ENCODE measurements at regions not wholly inside any gene's neighbourhood (a gene's known extent, or its start where the extent isn't known, plus 50 kb on each side); places are given as distances from the start of the nearest gene placed in this dataset.
A peak's percentile ranks its signal among the peaks of the same experiment; 100 is the strongest.
"Not testable (repeated sequence)": the region's sequence is repeated elsewhere in the genome, so short reads cannot be mapped to it uniquely, and the experiment has no call there.

DNA sequence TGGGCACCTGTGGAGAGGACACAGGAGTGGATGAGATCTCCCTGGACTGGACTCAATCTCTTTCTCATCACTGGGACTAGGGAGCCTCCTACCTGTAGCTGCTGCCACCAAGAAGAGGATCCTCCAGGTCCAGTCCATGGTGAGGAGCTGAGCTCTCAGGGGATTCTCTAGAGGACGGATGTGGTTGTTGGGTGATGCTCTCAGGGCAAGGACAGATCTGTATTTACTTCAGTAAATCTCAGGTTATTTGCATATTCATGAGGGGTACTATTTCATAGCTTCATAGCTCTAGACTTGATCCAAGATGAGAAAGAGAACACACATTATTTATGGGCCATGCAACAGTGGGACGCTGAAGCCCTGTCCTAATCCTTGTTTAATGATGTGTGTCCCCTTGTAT, 159.4 kb downstream of the POTEB start:
- ATAC-seq; in situ Hi-C loops (cut with MboI); intact Hi-C loops (cut with micrococcal nuclease); H3K4me2 ChIP-seq (ENCODE audit: insufficient read depth, low read length); BruUV-seq (replicated peaks); H3K9me1 ChIP-seq (ENCODE audit: control insufficient read depth, insufficient read depth, low read length); H3K27me3 ChIP-seq (ENCODE audit: control insufficient read depth in 2 of 2, insufficient read depth in 2 of 2, low read length in 2 of 2); H3K9me3 ChIP-seq (replicated peaks; ENCODE audit: control insufficient read depth, insufficient read depth, low read depth, low read length); DNase-seq (ENCODE audit: extremely low read depth in 1 of 4, low spot score in 3 of 4); H2AFZ ChIP-seq (ENCODE audit: low read depth, low read length); H3K36me3 ChIP-seq (ENCODE audit: control insufficient read depth, insufficient read depth, low read length); FAIRE-seq; POLR2A ChIA-PET; H3K4me3 ChIP-seq; H3K9ac ChIP-seq (ENCODE audit: insufficient read depth in 1 of 2, low read depth in 2 of 2, low read length in 2 of 2); H3K27ac ChIP-seq (ENCODE audit: extremely low read depth, low read depth, low read length); CTCF ChIA-PET (ENCODE audit: low intra/inter-chr PET ratio); H3K4me1 ChIP-seq (replicated peaks in 1 of 2; ENCODE audit: control insufficient read depth in 2 of 2, insufficient read depth in 2 of 2, low read length in 2 of 2); H4K20me1 ChIP-seq (replicated peaks; ENCODE audit: control insufficient read depth, insufficient read depth, low read length); H3K79me2 ChIP-seq (ENCODE audit: control insufficient read depth, insufficient read depth, low read length): not testable (repeated sequence)
- no CpG with 5 or more reads among the region's 2 CpGs for WGBS (ENCODE audit: insufficient coverage, low coverage, missing lambda C conversion rate)

- H3K27ac ChIP-seq (ENCODE audit: extremely low read depth, low read depth, low read length); H2AFZ ChIP-seq (ENCODE audit: low read depth, low read length); H3K9me1 ChIP-seq (ENCODE audit: control insufficient read depth, insufficient read depth, low read length); BruUV-seq (replicated peaks); H3K27me3 ChIP-seq (ENCODE audit: control insufficient read depth in 2 of 2, insufficient read depth in 2 of 2, low read length in 2 of 2); H4K20me1 ChIP-seq (replicated peaks; ENCODE audit: control insufficient read depth, insufficient read depth, low read length); H3K36me3 ChIP-seq (ENCODE audit: control insufficient read depth, insufficient read depth, low read length); CTCF ChIA-PET (ENCODE audit: low intra/inter-chr PET ratio); FAIRE-seq; in situ Hi-C loops (cut with MboI); H3K4me2 ChIP-seq (ENCODE audit: insufficient read depth, low read length); intact Hi-C loops (cut with micrococcal nuclease); POLR2A ChIA-PET; DNase-seq (ENCODE audit: extremely low read depth in 1 of 4, low spot score in 3 of 4); H3K4me1 ChIP-seq (replicated peaks in 1 of 2; ENCODE audit: control insufficient read depth in 2 of 2, insufficient read depth in 2 of 2, low read length in 2 of 2); H3K79me2 ChIP-seq (ENCODE audit: control insufficient read depth, insufficient read depth, low read length); H3K9ac ChIP-seq (ENCODE audit: insufficient read depth in 1 of 2, low read depth in 2 of 2, low read length in 2 of 2); H3K9me3 ChIP-seq (replicated peaks; ENCODE audit: control insufficient read depth, insufficient read depth, low read depth, low read length); H3K4me3 ChIP-seq; ATAC-seq: not testable (repeated sequence)
- no CpG with 5 or more reads among the region's 8 CpGs for WGBS (ENCODE audit: insufficient coverage, low coverage, missing lambda C conversion rate)
These were observed 159.9 kb downstream of the POTEB start for GRCh38 chr15:21717661-21718060.

GRCh38 chr15:21705480-21705879, 172.1 kb downstream of the POTEB start:
- DNase-seq (ENCODE audit: extremely low read depth in 1 of 4, low spot score in 3 of 4); H3K9ac ChIP-seq (ENCODE audit: insufficient read depth in 1 of 2, low read depth in 2 of 2, low read length in 2 of 2); H3K79me2 ChIP-seq (ENCODE audit: control insufficient read depth, insufficient read depth, low read length); H3K4me3 ChIP-seq; H3K36me3 ChIP-seq (ENCODE audit: control insufficient read depth, insufficient read depth, low read length); H2AFZ ChIP-seq (ENCODE audit: low read depth, low read length); H3K27ac ChIP-seq (ENCODE audit: extremely low read depth, low read depth, low read length); H3K4me2 ChIP-seq (ENCODE audit: insufficient read depth, low read length); H3K9me1 ChIP-seq (ENCODE audit: control insufficient read depth, insufficient read depth, low read length); FAIRE-seq; H3K9me3 ChIP-seq (replicated peaks; ENCODE audit: control insufficient read depth, insufficient read depth, low read depth, low read length); in situ Hi-C loops (cut with MboI); POLR2A ChIA-PET; BruUV-seq (replicated peaks); CTCF ChIA-PET (ENCODE audit: low intra/inter-chr PET ratio); intact Hi-C loops (cut with micrococcal nuclease); H3K27me3 ChIP-seq (ENCODE audit: control insufficient read depth in 2 of 2, insufficient read depth in 2 of 2, low read length in 2 of 2); H4K20me1 ChIP-seq (replicated peaks; ENCODE audit: control insufficient read depth, insufficient read depth, low read length); H3K4me1 ChIP-seq (replicated peaks in 1 of 2; ENCODE audit: control insufficient read depth in 2 of 2, insufficient read depth in 2 of 2, low read length in 2 of 2): not testable (repeated sequence)
- WGBS (ENCODE audit: insufficient coverage, low coverage, missing lambda C conversion rate): no CpG with 5 or more reads among the region's 7 CpGs
- peak; percentile 92 for ATAC-seq

DNA sequence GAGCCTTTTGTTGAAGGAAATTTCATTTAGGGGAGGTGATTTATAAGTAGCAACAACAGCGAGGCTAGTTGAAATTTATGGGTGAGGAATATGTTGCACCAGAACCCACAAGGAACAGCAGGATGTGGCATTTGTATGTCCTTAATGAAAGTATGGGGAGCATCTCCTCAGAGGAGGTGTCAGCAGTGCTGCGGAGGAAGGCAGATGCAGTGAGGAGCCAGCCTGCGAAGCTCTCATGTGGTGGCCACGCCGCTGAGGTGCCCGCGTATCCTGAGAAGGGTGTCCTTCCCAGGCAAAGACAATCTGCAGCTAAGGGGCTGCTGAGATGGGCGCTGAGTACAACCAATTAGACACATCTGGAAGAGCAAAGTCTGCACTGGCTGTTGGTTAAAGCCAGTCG, 178.9 kb downstream of the POTEB start:
- DNase-seq (ENCODE audit: extremely low read depth in 1 of 4, low spot score in 3 of 4); H3K4me1 ChIP-seq (replicated peaks in 1 of 2; ENCODE audit: control insufficient read depth in 2 of 2, insufficient read depth in 2 of 2, low read length in 2 of 2); H3K79me2 ChIP-seq (ENCODE audit: control insufficient read depth, insufficient read depth, low read length); H3K36me3 ChIP-seq (ENCODE audit: control insufficient read depth, insufficient read depth, low read length); FAIRE-seq; H3K4me2 ChIP-seq (ENCODE audit: insufficient read depth, low read length); ATAC-seq; H3K9me3 ChIP-seq (replicated peaks; ENCODE audit: control insufficient read depth, insufficient read depth, low read depth, low read length); H3K27me3 ChIP-seq (ENCODE audit: control insufficient read depth in 2 of 2, insufficient read depth in 2 of 2, low read length in 2 of 2); H2AFZ ChIP-seq (ENCODE audit: low read depth, low read length); H3K9me1 ChIP-seq (ENCODE audit: control insufficient read depth, insufficient read depth, low read length); POLR2A ChIA-PET; in situ Hi-C loops (cut with MboI); H3K9ac ChIP-seq (ENCODE audit: insufficient read depth in 1 of 2, low read depth in 2 of 2, low read length in 2 of 2); H3K27ac ChIP-seq (ENCODE audit: extremely low read depth, low read depth, low read length); H4K20me1 ChIP-seq (replicated peaks; ENCODE audit: control insufficient read depth, insufficient read depth, low read length); intact Hi-C loops (cut with micrococcal nuclease); H3K4me3 ChIP-seq; BruUV-seq (replicated peaks); CTCF ChIA-PET (ENCODE audit: low intra/inter-chr PET ratio): not testable (repeated sequence)
- no CpG with 5 or more reads among the region's 9 CpGs for WGBS (ENCODE audit: insufficient coverage, low coverage, missing lambda C conversion rate)

Data from K562 (cell line).